ENCODE measurements at regions not wholly inside any gene's neighbourhood (a gene's known extent, or its start where the extent isn't known, plus 50 kb on each side); places are given as distances from the start of the nearest gene placed in this dataset.

GRCh38 chr6:87943191-87943590 lies 104.5 kb upstream of the SPACA1 start:
- TF ChIP-seq CTCF (IDR thresholded peaks at IDR 0.05) (no peak), POLR2A (IDR thresholded peaks at IDR 0.05) (no peak), POLR2AphosphoS5 (IDR thresholded peaks at IDR 0.05) (no peak)
